HG02943 (cell line): ENCODE measurements at regions not wholly inside any gene's neighbourhood (a gene's known extent, or its start where the extent isn't known, plus 50 kb on each side); places are given as distances from the start of the nearest gene placed in this dataset.
"Not testable (repeated sequence)": the region's sequence is repeated elsewhere in the genome, so short reads cannot be mapped to it uniquely, and the experiment has no call there.

Experiments
- ATAC-seq: cut with Tn5 transposase; IDR thresholded peaks from one replicate; pipeline ENCODE4 v1.9.1; 2021; ENCODE audit warnings: mild to moderate bottlenecking, low read depth, moderate library complexity; ENCODE audit not compliant: unreplicated experiment

- ATAC-seq, result not testable (repeated sequence)
Measured at GRCh38 chr5:124836314-124836713, 89.9 kb upstream of the ZNF608 start.

DNA sequence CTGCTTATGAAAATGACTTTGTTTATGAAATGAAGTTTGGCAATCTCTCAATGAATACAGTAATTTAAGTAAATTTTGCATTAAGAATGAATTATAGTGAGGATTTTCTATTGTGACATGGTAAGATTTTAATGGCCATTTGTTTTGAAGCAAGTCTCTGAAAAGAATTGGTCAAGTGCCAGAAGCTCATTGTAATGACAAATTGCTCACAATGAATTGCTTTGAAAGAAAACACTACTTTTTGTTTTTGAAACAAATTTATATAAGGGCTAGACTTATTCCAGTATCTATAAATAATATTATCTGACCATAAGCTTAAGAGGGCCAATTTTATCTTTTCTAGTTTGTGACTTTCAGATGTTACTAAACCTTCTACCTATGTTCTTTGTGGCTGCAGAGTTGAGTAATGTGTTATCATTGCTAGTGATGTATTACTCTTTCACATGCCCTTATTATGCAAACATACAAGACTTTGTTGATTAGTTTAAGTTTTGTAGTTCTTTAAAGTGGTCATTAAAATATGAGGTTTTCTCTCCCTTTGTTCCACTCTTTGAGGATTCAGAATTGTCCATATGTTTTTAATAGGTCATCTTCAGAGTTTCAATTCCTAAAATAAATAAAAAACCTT lies 93.0 kb upstream of the ZNF608 start:
- no peak for ATAC-seq

- ATAC-seq, result no peak
Measured at GRCh38 chr5:124841829-124842712, 95.6 kb upstream of the ZNF608 start.

DNA sequence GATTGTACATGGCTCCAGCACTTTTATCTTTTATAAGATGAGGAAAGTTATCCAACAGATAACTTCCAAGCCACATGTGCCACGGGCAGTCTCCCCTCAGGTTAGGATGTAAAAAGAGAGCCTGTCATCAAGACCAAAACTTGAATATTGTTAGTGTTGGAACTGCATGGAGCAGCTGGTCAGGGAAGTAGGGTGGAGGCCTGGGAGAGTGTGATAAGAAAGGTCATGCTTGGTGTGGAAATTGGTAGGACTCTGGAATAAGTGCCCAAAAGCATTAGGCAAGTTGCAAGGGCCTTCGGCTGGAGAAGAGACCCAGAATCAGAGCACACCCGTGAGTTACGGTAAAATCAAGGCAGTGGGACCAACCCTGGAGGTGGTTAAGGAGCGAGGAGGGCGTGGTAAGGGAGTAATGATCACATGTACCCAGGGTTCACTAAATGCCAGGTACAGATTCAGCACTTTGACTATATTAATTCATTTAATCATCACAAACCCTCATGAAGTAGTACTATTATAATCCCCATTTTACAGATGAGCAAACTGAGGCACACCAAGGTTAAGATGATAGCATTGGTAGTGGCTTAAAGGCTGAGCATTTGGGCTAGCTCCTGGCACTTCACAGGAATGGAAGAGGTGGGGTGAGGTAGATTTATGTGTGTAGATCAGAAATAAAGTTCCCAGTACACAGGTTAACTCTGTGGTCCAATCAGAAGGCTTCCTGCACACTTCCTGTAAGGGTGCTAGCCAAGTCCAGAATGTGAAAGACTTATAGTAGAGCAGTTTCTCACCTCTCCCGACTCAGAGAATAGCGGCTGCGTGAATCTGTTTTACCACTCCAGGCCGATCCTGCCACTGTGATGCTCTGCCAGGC lies 96.5 kb upstream of the ZNF608 start:
- no peak for ATAC-seq

GRCh38 chr5:124843596-124843899 lies 97.1 kb upstream of the ZNF608 start:
- no peak for ATAC-seq

GRCh38 chr5:124844371-124844920 lies 98.0 kb upstream of the ZNF608 start:
- ATAC-seq, result no peak

- no peak for ATAC-seq
Measured at GRCh38 chr5:124847907-124848306, 101.5 kb upstream of the ZNF608 start.

- no peak for ATAC-seq
Measured at GRCh38 chr5:124849774-124850173, 103.3 kb upstream of the ZNF608 start.

DNA sequence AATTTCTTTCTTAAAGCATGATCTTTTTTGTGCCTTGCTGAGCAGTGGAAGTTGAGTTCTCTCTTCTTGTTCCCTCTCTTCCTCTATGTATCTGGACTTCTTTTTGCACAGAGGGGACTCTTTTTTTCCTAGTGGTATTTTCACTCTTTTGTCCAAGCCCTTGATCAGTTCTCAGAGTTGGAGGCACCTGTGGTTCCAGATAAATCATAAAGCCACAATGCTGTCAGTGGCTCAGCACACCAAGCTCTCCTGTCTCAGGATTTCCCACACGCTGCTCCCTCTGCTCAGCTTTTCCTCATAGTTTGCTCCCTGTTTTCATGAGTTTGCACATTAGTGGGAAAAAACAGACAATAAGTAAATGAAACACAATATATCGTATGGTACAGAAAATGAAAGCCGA lies 110.3 kb upstream of the ZNF608 start:
- ATAC-seq, result no peak

DNA sequence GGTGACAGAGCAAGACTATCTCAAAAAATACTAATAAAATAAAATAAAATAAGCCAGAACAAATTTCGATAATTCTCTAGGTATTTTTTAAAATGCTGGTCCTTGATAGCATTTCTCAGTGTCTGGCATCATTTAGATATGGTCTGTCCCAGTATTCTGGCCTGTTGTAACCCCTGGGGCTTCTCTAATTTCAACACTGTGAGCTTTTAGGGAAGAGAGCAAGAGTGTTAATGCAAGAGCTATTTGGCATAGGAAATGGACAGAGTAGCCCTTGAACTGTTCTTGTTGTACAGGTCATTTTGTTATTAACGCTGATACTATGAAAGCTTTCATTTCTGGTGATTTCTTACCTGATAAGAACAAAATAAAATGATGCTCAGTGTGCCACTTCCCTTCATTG lies 112.2 kb upstream of the ZNF608 start:
- no peak for ATAC-seq

GRCh38 chr5:124859027-124859426 lies 112.6 kb upstream of the ZNF608 start:
- no peak for ATAC-seq

GRCh38 chr5:124859556-124860290 lies 113.3 kb upstream of the ZNF608 start:
- no peak for ATAC-seq

DNA sequence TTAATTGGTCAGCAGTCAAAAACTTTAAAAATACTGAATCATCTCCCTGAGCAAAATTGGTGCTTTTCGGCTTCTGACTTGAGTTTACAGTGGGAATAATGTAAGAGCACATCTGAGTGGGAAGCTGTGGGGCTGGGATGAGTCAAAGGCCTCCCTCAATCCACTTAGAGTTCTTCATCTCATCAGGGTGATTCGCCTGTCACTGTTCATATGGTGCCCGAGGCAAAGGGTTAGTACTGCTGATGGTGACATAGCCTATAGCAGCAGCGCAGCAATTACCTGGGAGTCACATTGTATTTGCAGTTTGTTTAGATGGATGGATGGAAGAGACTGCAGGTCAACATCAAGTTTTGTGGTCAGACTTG lies 113.8 kb upstream of the ZNF608 start:
- no peak for ATAC-seq

DNA sequence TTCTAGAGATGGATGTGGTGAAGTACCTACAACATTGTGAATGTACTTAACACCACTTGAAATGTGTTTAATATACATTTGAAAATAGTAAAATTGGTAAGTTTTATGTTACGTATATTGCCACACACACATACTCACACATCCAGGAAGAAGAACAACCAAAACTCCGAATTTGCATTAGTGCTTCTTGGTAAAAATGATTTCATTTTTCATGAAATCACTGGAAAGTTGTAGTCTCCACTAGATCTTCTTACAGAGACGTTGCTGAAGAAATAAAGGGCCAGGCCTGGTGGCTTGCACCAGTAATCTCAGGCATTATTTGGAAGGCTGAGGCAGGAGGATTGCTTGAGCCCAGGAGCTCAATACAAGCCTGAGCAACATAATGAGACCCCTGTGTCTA lies 118.6 kb upstream of the ZNF608 start:
- no peak for ATAC-seq

DNA sequence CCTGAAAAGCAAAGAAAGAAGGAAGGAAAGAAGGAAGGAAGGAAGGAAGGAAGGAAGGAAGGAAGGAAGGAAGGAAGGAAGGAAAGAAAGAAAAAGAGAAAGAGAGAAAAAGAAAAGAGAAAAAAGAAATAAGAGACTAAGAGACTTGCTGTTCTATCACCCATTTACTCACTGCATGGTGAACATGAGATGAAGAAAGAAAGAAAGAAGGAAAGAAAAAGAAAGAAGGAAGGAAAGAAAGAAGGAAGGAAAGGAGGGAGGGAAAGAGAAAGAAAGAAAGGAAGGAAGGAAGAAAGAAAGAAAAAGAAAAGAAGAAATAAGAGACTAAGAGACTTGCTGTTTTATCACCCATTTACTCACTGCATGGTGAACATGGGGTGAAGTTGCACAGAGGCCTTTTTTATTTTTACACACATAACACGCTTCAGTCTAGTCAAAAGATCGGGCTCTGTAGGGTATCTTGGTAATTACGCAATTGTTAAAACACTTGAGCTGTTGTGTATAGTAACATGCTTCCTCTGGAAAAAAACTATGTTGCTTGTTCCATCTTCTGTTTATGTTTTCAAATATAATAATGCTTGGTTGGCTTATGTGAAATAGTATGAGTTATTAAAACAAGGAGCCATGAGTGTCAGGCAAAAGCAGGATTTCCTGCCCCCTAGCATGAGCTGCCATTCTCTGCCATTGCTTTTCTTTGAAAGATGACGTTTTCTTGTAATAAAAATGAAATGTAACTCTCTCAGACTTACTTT lies 119.3 kb upstream of the ZNF608 start:
- ATAC-seq, result no peak

DNA sequence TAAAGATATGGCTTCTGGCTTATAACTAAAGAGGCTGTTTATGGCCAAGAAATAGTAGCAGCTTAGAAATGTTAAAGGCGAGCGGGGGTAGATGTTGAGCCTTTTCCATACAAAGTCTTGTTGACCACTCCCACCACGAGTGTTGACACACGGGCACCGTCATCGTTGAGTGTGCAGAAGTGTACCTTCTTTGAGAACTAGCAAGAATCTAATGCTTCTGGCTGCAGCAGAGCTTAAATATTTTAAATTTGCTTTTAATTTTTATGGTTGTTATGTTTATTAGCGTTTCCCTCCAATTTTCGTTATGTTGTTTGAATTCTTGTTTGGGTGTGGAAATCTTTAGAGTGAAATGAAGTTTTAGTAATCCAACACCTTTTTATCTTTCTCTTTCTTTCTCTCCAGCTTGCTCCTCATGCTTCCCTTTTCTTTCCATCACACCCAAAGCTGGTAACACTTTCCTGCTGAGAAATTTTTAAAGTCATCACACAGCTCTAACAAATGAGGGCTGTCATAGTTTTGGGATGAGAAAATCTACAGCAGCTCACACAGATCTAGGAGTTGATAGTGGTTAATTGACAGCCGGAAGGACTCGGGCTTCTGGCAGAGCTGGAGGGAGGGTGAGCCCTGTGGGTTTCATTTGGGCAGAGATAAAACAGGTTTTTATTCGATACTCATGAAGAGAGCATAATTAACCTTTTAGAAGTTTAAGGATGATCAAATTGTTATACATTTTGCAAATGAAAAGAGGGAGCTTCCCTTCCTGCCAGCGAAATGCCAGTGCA lies 120.1 kb upstream of the ZNF608 start:
- no peak for ATAC-seq

- ATAC-seq, result no peak
Measured at GRCh38 chr5:124867137-124867704, 120.8 kb upstream of the ZNF608 start.

GRCh38 chr5:124868676-124869075 lies 122.2 kb upstream of the ZNF608 start:
- ATAC-seq, result no peak
